ENCODE measurements at regions not wholly inside any gene's neighbourhood (a gene's known extent, or its start where the extent isn't known, plus 50 kb on each side); places are given as distances from the start of the nearest gene placed in this dataset.

- Histone ChIP-seq H3K4me3 (no peak overlapping the region), H3K27ac (no peak overlapping the region)
- TF ChIP-seq CTCF (IDR thresholded peaks at IDR 0.05) = no peak
- no peak for DNase-seq (ENCODE audit: low spot score)
These were observed 72.1 kb downstream of the FOXA2 start for GRCh38 chr20:22511943-22512910.

GRCh38 chr20:22509843-22510147, 74.6 kb downstream of the FOXA2 start:
- H3K27ac ChIP-seq = no peak overlapping the region
- DNase-seq (ENCODE audit: low spot score) = no peak
- no peak for TF ChIP-seq CTCF (IDR thresholded peaks at IDR 0.05)
- H3K4me3 ChIP-seq = no peak overlapping the region

GRCh38 chr20:22509090-22509842, 75.1 kb downstream of the FOXA2 start:
- no peak for DNase-seq (ENCODE audit: low spot score)
- no peak overlapping the region for H3K4me3 ChIP-seq

GRCh38 chr20:22508426-22508825, 75.9 kb downstream of the FOXA2 start:
- no peak for TF ChIP-seq CTCF (IDR thresholded peaks at IDR 0.05)
- Histone ChIP-seq H3K27ac (no peak overlapping the region), H3K4me3 (no peak overlapping the region)
- no peak for DNase-seq (ENCODE audit: low spot score)

More at GRCh38 chr20:22509090-22509842, 75.1 kb downstream of the FOXA2 start:
- H3K27ac ChIP-seq = no peak overlapping the region
- no peak for TF ChIP-seq CTCF (IDR thresholded peaks at IDR 0.05)

- DNase-seq (ENCODE audit: low spot score) = no peak
- TF ChIP-seq CTCF (IDR thresholded peaks at IDR 0.05) = no peak
- H3K4me3 ChIP-seq = no peak overlapping the region
- no peak overlapping the region for H3K27ac ChIP-seq
These were observed 77.0 kb downstream of the FOXA2 start for GRCh38 chr20:22507240-22507961.

GRCh38 chr20:22506827-22507226, 77.5 kb downstream of the FOXA2 start:
- H3K27ac ChIP-seq = no peak overlapping the region
- TF ChIP-seq CTCF (IDR thresholded peaks at IDR 0.05) = no peak
- no peak for DNase-seq (ENCODE audit: low spot score)
- no peak overlapping the region for H3K4me3 ChIP-seq

Measured in coronary artery (tissue), 2 donors.